HG03378 (cell line): ENCODE measurements at regions not wholly inside any gene's neighbourhood (a gene's known extent, or its start where the extent isn't known, plus 50 kb on each side); places are given as distances from the start of the nearest gene placed in this dataset.
A peak's percentile ranks its signal among the peaks of the same experiment; 100 is the strongest.
"Not testable (repeated sequence)": the region's sequence is repeated elsewhere in the genome, so short reads cannot be mapped to it uniquely, and the experiment has no call there.

ENCODE experiments used
- ATAC-seq: cut with Tn5 transposase; IDR thresholded peaks from one replicate; pipeline ENCODE4 v1.9.1; 2021; ENCODE audit warnings: mild to moderate bottlenecking, moderate library complexity; ENCODE audit not compliant: unreplicated experiment

DNA sequence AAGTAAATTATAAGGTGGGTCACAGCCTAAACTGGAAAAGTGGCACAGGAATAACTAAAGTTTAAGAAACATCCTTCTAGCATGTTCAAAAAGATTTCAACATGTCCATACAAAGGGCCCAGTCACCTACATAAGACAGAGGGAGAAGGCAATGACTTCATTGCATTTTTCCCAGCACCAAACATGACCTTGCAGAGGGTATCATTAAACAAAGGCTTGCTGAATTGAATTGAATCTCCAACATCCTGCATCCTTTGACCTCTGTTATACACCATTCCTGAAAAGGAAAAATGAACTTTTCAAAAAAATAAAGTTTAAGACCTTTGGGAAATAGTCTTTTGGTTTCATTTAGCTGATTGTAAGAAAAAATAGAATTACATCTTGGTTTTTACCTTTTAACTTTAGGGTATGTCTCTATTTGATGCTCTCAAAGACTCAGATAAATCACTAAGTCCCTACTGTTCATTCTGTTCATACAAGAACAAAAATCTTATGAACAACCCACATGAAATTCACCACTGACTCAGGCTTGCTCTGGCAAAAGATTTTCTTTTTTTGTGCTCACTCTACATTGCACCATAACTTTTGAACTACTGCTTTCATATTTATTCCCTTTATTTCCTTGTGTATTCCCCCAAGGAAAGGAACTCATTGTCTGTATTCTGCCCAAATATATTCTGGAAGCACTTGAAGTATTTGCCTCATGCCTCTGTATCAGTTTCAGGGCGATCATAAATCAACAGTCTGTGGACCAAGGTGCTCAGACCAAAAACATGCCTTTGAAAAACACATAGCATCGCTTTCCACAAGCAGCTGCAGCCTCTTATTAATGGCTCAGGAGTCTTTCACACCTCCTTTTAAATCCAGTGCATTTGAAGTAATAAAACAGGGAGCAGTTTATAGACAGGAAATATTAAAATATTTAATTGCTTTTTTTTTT is 121.7 kb downstream of the DUSP6 start:
- ATAC-seq: no peak

DNA sequence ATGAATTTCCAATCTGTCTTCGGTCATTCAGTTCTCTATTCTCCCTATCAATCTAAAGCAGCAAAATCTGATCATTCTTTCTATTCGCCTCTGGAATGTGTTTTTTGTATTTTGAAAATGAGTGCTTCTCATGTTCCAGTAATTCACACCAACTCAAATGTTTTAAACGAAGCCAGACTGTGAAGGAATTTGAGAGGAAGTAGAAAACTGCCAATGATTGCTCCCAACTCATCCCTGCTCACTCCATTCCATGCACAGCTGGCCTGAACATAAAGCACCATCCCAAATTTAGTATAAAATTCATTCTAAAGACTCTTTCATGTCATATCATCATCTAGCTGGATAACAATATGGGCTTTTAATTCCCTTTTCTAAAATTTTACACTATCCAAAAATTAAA is 123.8 kb downstream of the DUSP6 start:
- no peak for ATAC-seq

DNA sequence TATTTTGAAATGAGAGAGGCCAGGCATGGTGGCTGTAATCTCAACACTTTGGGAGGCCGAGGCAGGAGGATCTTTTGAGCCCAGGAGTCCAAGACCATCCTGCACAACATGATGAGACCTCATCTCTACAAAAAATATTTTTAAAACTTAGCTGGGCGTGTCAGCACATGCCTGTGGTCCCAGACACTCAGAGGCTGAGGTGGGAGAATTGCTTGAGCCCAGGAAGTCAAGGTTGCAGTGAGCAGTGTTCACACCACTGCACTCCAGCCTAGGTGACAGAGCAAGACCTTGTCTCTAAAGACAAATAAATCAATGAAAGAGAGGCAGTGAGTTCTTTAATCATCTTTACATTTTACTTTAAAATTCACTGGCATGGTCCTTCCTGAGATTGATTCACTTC is 124.5 kb downstream of the DUSP6 start:
- no peak for ATAC-seq

DNA sequence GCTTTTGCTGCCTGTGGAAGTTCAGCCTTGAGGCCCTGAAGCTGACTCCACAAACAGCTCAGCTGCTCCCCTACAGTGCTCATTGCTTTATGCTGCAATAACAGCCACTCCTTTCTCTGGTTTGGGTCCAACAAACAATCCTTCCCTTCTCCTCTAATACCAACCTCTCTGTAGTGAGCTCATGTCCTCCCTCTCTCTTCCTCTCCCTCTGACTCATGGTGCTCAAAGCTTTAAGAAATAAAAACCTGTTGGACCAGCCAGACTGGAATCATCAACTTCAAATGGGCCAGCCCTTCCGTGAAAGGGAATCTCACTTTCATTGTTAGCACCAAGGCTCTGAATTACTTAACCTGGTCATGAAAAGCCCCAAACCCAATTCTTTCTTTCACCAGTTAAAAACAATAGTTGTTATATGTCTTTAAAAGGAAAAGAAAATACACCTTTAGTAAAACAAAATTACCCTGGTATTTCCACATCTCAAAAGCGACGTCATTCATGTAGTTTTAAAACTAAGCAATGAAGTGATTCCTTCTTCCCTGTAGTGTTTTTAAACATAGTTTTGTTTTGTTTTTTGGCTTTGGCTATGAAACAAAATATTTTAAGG is 126.4 kb downstream of the DUSP6 start:
- ATAC-seq: no peak

DNA sequence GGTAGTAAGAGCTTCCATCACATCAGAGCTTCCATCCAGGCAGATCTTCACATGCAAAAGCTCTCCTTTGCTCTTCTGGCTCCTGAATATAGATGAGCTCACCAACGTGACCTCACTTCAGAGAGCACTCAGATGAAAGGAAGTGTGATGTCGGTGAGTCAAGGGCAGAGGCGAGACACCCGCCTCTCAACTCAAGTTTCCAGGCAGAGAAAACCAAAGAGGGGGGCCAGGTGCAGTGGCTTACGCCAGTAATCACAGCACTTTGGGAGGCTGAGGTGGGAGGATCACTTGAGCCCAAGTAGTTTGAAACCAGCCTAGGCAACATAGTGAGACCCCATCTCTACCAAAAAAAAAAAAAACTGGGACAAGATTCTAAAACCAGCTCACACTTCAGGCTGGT is 126.9 kb downstream of the DUSP6 start:
- no peak for ATAC-seq

DNA sequence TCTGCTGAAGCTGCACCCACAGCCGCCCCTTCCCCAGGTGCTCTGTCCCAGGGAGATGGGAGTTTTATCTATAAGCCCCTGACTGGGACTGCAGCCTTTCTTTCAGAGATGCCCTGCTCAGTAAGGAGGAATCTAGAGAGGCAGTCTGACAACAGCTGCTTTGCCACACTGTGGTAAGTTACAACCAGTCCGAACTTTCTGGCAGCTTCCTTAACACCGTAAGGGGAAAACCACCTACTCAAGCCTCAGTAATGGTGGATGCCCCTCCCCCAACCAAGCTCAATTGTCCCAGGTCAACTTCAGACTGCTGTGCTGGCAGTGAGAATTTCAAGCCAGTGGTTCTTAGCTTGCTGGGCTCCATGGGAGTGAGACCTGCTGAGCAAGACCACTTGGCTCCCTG is 129.7 kb downstream of the DUSP6 start:
- ATAC-seq: not testable (repeated sequence)

DNA sequence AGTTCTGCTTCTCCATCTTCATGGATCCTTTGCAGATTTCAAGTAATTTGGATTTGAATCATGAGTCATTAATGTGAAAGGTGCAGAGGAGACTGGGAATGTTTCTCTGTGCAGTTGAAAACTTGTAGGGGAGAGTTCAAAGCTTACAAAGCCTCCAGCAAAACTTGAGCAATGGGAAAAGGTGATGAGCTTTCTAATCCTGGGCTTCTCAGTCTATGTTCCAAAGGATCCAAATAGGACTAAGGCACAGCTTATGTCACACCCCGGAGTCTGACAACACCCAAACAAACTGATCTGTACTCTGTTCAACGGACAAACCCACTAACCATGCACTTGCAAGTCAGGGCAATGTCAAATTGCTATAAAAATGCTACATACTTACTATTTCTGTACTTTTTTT is 134.8 kb downstream of the DUSP6 start:
- no peak for ATAC-seq

DNA sequence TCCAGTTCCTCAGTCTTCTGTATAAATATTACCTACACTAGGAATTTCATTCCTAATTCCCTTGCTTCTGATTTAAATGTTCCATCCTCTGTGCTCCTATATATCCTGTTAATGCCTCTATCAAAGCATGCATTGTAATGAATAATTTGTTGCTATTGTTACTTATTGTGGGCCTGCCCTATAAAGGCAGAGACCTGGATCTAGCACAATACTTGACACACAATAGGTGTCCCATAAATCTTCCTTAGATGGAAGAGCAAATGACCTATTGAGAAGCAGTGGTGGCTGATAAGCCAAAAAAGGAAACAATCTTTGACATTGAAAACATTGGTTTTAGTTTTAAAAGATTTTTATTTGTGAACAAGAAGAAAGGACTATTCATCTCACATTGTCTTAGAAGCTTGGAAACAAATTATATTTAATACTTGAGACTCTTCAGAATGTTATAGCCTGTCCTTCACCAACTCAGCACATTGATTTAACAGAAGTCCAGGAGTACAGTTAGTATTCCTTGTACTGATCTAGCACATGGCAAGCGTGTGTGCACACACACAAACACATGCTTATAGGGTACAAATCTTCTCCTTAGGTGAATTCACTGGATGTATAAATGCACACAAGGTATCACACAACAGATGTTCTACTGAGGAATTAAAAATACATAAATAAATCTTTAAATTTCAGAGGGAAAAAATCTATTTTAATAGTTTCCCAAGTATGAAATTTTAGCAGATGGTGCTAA is 135.9 kb downstream of the DUSP6 start:
- ATAC-seq: no peak

DNA sequence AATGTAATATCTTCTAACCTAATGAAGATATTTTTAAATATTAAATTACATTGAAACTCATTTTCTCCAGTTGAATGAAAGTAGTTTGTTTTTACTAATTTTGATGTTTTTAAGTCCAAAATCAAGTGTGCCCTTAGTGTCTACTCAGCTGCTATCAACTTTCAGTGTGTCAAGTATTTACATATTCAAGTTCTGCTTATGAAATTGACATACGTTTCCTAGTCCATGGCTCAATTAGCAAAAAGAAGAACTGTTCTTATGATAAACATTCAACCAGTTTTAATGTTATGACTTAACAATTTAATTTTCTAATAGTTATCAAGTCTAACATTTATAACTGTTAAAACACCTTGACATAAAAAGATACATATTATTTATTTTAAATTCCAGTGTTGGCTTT is 137.1 kb downstream of the DUSP6 start:
- no peak for ATAC-seq

DNA sequence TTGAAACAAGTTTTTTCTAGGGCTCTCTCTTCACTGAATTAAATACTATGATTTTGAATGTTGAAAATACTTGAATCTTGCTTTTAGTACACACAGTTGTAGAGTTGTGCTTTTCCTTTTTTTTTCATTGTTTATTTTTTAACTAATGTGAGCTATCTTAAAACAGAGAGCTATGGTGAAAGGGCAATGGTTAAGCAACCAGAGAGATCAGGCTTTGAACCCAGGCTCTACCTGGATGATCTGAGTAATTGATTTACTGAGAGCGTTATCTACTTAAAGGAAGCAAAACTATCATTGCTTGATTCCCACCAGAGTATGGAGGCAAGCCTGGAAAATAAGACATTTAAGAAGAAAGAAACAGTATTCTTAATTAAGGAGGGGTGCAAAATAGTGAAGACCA is 138.6 kb downstream of the DUSP6 start:
- no peak for ATAC-seq

DNA sequence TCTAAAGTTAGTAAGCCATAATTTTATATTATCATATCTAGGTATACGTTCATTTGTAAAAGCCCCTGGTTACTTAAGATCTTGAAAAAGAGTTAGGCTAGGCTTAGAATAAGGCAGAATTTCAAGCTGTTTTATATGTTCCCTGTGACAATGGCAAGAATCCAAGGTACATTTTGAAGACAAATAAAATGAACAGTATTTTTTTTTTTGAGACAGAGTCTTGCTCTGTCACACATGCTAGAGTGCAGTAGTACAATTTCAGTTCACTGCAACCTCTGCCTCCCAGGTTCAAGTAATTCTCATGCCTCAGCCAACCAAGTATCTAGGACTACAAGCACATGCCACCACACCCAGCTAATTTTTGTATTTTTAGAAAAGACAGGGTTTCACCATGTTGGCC is 139.2 kb downstream of the DUSP6 start:
- ATAC-seq: no peak

DNA sequence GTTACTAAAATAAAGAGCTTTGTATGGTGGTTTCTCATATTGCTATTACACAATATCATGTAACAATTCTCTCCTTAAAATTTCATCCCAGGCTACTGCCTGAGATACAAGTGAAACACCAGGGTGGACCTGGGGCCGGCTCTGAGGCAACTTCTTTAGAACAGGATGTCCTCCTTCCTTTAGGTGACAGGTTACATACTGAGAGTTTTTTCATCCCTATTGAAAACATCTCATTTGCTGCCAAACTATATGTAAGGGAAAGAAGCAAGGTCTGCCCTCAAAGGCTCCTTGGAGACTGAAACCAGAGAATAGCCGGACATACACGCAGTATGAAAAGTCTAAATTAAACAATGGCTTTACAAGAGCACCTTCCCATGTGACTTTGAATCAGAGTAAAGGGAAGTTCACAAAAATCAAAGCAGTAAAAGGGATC is 139.9 kb downstream of the DUSP6 start:
- no peak for ATAC-seq

DNA sequence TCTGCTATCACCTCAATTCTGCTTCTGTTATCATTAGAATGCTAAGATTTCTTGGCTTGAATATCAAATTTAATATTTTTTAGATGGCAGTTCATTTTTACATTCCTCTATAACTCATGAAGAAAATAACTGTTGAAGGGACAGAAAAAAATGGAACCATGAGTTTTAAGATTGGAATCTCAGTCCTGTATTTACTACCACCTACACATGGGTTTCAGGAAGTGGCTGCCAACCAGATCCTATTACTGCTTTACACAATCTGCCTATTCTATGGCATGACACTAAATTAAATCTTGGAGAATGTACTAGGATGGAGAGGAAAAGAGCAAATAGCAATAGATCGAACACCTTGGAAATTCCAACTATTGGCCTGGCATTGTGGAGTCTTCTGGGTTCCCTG is 140.8 kb downstream of the DUSP6 start:
- ATAC-seq: no peak

DNA sequence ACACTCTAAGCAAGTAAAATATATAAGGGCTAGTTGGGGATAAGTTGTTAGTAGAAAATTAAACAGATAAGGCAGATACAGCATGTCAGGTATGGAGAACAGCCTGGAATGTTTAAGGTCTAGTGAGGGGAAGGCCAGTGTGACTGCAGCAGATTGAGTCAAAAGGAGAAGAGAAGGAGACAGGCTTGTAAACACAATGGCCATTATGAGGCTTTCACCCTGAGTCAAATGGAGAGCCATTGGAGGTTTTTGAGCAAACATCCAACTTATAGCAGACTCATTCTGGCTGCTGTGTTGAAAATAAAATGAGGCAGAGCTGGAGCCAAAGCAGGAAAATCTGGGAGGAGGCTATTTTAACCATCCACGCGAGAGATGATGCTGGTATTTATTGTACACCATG is 142.0 kb downstream of the DUSP6 start:
- ATAC-seq: peak; percentile 46

DNA sequence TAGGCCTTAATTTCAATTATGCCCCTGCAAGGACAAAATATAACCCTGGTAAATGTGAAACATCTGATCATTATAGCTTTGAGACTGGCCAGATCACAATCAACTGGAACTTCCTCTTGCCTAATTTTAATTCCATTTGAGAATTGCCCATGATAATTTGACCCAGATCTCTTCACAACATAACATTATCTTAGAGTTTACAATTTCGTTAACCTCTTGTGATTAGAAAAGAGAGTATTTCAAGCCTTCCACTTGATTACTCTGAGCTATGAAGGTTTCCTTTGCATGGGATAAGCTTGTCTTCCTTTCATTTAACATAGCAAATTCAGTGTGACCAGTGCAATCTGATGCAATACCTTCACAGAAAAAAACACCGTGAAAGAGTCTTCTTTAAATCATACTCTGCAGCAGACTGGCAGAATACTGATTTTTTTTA is 143.6 kb downstream of the DUSP6 start:
- no peak for ATAC-seq

DNA sequence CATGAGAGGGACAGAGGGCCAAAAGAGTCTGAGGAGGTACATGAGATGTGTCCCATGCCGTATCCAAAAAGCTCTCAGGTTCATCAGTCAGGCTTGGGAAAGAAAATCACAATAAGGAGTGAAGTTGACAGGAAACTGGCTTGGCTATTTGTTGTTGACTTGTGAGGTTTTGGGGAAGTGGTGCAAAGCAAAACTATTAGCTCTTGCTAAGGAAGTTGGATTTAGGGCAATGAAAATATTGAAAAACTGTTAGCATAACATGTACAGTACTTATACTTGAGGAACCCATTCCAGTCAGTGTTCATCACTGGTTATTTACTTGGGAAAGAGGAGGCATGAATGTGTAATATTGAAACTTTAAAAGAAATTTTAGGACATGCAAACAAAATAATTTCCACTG is 145.9 kb downstream of the DUSP6 start:
- no peak for ATAC-seq

DNA sequence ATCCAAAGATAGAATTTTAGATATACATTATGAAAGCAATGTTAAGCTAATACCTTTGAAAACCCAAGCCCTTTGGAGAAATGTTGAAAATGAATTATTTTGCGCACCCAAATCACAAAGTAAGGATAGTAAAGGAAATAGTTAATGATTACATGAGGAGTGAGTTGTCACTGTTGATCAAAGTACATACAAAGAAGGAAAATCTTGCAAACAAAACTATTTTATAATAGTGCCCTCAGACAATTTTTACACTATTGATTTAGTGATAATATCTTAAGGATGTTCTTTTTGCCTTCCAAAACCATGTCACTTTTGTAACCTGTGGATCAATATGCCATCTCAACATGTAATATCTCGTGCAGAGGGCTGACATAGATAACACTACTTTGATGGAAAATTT is 146.8 kb downstream of the DUSP6 start:
- no peak for ATAC-seq

DNA sequence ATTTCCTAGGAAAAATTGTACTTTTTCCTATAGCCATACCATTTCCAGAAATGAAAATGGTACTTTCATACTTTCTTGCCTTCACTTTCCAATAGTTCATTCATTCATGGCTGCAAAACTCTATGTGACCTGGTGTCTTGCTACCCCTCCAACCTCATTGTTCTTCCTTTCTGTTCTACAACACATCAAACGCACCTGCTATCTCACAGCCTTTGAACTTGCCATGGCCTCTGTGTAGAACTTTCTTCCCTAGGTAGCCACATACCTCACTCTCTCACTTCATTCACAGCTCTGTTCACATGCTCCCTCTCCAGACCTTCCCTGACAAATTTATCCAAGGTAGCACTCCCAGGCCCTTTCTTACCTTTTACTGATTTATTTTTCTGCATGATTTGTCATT is 149.2 kb downstream of the DUSP6 start:
- ATAC-seq: no peak

DNA sequence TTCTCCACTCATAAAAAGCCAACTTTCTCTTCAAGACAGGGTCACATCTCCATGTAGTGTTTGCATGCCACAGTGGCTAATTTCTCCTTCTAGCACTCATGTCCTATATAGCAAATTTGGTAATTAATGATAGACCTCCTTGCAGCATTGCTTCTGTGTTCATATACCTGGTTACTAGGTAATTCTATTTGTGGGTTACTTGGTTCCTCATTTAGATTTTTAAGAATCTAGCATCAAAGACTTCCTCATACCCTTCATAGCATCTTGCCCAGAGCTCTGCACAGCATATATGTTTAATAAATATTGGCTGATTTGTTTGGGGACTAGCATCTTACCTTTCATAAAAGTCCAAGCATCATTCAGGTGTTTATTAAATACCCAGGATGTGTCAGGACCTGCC is 152.1 kb downstream of the DUSP6 start:
- ATAC-seq: no peak

DNA sequence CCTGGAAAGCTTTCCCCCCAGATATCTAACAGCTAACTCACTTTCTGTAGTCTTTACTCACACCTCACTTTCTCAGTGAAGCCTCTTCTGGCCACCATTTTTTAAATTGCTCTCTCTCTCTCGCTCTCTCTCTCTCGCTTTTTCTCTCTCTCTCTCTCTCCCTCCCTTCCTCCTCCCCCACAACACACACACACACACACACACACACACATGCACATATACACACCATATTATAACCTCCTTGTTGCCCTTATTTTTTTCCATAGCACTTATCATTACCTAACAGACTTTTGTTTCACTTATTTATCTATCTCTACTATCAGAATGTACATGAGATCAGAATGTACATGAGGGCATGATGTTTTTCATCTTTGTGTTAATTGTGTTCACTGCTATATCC is 156.8 kb downstream of the DUSP6 start:
- no peak for ATAC-seq

DNA sequence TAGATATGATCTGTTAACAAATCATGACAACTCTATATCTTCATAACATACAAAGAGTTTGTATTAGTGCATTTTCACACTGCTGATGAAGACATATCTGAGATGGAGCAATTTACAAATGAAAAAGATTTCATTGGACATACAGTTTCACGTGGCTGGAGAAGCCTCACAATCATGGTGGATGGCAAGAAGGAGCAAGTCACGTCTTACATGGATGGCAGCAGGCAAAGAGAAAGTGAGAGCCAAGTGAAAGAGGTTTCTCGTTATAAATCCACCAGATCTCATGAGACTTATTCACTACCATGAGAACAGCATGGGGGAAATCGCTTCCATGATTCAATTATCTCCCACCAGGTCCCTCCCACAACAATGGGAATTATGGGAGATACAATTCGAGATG is 157.6 kb downstream of the DUSP6 start:
- ATAC-seq: no peak

DNA sequence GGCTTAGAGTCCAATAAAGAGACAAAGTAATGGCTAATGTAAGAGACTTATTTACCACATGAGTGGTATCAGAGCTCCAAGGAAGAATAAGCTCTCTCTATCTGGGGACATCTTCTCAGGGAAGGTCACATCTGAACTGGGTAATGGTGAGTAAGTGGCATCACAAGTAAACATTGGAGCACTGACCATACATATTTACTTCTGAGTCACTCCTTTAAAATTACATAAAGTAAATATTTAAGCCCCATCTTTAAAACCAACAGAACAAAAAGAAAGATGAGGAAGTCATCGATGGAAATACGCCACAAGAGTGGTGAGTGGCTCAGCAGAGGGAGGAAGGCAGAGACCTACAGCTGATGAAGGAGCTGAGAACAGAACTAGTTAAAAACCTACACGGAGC is 159.9 kb downstream of the DUSP6 start:
- ATAC-seq: no peak
